Activated CD8-positive, alpha-beta memory T cell treated with anti-CD3 and anti-CD28 coated beads for 24 hours (primary cell): ENCODE measurements at regions not wholly inside any gene's neighbourhood (a gene's known extent, or its start where the extent isn't known, plus 50 kb on each side); places are given as distances from the start of the nearest gene placed in this dataset.

ENCODE experiments used
- DNase-seq: peaks from one replicate; pipeline ENCODE4 v3.0.0-alpha.2; 2020

GRCh38 chr6:12384357-12384912 lies 94.3 kb downstream of the EDN1 start:
- no peak for DNase-seq

GRCh38 chr6:12385316-12385715 lies 95.2 kb downstream of the EDN1 start:
- no peak for DNase-seq

GRCh38 chr6:12386816-12387215 lies 96.7 kb downstream of the EDN1 start:
- DNase-seq: no peak

- DNase-seq: no peak
These were observed 101.3 kb downstream of the EDN1 start for GRCh38 chr6:12391472-12391871.

GRCh38 chr6:12392490-12392889 lies 102.3 kb downstream of the EDN1 start:
- no peak for DNase-seq

- DNase-seq: no peak
These were observed 102.9 kb downstream of the EDN1 start for GRCh38 chr6:12393100-12393499.

GRCh38 chr6:12394170-12394569 lies 104.0 kb downstream of the EDN1 start:
- DNase-seq: no peak

- DNase-seq: no peak
These were observed 105.7 kb downstream of the EDN1 start for GRCh38 chr6:12395898-12396297.

- no peak for DNase-seq
These were observed 111.0 kb downstream of the EDN1 start for GRCh38 chr6:12401200-12401599.

- no peak for DNase-seq
These were observed 113.2 kb downstream of the EDN1 start for GRCh38 chr6:12403201-12403826.

- no peak for DNase-seq
These were observed 113.9 kb downstream of the EDN1 start for GRCh38 chr6:12403947-12404647.

- no peak for DNase-seq
These were observed 114.5 kb downstream of the EDN1 start for GRCh38 chr6:12404651-12405050.

- DNase-seq: no peak
These were observed 118.6 kb downstream of the EDN1 start for GRCh38 chr6:12408752-12409151.

GRCh38 chr6:12410946-12411345 lies 120.8 kb downstream of the EDN1 start:
- DNase-seq: no peak

GRCh38 chr6:12414096-12414675 lies 124.0 kb downstream of the EDN1 start:
- no peak for DNase-seq

GRCh38 chr6:12415980-12416598 lies 125.9 kb downstream of the EDN1 start:
- DNase-seq: no peak

- DNase-seq: no peak
These were observed 127.0 kb downstream of the EDN1 start for GRCh38 chr6:12417191-12417590.

- DNase-seq: no peak
These were observed 128.8 kb downstream of the EDN1 start for GRCh38 chr6:12418946-12419345.

GRCh38 chr6:12419631-12420272 lies 129.6 kb downstream of the EDN1 start:
- DNase-seq: no peak

GRCh38 chr6:12420626-12421025 lies 130.5 kb downstream of the EDN1 start:
- no peak for DNase-seq

- no peak for DNase-seq
These were observed 131.4 kb downstream of the EDN1 start for GRCh38 chr6:12421596-12421995.

GRCh38 chr6:12422848-12423247 lies 132.7 kb downstream of the EDN1 start:
- no peak for DNase-seq

- no peak for DNase-seq
These were observed 133.7 kb downstream of the EDN1 start for GRCh38 chr6:12423832-12424231.
